ENCODE measurements at regions not wholly inside any gene's neighbourhood (a gene's known extent, or its start where the extent isn't known, plus 50 kb on each side); places are given as distances from the start of the nearest gene placed in this dataset.

DNA sequence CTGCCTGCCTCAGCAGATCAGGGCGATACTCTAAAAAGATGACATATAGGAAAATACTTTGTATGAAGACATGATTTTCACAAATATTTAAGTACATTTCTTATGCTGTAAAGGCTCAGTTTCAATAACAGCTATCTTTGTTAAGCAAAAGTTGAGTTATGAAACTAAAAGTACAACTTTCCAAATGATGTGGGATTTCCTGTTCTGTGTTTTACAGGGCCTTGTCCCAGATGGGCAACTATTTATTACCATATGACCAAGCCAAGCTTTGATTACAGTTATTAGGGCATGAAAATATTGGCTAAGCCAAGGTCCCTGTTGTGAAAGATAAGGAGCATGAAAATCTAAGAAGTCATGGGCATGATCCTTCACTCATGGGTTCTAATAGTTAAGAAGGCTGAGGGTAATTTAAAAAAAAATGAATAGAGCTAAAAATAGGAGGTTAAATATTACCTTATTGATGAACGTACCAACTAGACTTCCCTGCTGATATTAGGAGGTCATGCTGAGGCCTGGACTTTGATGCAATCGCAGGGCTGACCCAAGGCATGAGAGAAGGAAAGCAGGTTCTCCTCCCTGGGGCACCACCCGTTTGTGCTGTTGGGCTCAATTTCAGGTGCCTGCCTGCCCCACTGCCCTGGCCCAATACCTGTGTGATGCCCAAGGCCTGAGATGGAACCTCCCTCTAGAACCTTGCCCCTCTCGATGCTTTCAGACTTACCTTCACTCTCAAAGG is 294.4 kb upstream of the PRDM1 start:
- no peak for DNase-seq

GRCh38 chr6:105791179-105791578 is 295.0 kb upstream of the PRDM1 start:
- no peak for DNase-seq

- no peak for DNase-seq
Observed at GRCh38 chr6:105790635-105791034, 295.5 kb upstream of the PRDM1 start.

DNA sequence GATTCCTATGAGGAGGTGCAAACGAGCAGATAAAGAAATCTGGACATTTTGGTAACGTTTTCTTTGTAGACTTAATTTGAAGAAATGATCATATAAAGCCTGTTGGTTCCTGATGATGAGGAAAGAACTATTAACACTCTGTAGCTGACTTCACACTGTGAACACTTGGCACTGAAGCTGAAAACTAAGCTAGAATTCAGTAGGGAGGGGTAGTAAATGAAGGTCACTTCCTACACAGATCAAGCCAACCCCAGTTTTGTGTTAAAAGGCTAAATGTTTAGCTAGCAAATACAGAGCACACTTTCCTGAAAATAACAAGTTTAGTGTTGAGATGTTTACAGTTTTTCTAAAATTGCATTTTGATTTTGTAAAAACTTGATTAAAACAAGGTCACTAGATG is 296.2 kb upstream of the PRDM1 start:
- no peak for DNase-seq

DNA sequence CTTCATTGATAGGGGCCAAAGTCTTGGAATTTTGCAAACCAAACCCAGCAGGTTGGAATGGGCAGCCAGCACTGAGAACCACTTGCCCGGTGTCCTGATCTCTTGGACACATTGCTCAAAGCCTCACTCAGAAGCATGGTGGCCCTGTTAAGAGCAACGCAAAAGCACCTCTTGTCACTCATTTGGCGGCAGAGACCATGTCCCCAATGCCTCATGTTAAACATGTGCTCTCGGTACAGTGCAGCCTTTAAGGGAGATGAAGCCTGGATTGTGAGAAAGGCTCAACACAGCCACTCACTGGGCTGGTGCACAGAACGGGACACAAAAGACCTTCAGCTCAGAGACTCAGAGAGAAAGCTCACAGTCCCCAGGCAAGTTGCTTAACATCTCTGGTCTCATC is 298.4 kb upstream of the PRDM1 start:
- DNase-seq: no peak

- no peak for DNase-seq
Observed at GRCh38 chr6:105786890-105787655, 299.1 kb upstream of the PRDM1 start.

DNA sequence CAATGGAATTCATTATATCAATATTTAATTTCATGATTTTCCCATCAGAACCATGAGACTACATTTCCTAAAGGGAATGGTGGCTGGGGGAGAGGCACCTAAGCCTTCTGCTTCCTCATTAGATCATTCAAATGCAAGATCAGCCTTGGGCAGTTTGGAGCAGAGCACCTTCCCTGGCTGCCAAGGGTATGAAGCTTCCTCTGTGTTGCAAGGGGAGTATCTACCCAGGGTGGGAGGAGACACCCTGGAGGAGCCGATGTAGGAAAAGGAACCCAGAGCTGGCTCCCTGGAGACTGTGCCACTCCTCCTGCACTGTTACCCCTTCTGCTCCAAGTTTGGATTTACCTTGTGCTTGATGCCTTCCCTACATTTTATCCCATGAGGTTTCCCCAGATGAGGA is 299.7 kb upstream of the PRDM1 start:
- no peak for DNase-seq

DNA sequence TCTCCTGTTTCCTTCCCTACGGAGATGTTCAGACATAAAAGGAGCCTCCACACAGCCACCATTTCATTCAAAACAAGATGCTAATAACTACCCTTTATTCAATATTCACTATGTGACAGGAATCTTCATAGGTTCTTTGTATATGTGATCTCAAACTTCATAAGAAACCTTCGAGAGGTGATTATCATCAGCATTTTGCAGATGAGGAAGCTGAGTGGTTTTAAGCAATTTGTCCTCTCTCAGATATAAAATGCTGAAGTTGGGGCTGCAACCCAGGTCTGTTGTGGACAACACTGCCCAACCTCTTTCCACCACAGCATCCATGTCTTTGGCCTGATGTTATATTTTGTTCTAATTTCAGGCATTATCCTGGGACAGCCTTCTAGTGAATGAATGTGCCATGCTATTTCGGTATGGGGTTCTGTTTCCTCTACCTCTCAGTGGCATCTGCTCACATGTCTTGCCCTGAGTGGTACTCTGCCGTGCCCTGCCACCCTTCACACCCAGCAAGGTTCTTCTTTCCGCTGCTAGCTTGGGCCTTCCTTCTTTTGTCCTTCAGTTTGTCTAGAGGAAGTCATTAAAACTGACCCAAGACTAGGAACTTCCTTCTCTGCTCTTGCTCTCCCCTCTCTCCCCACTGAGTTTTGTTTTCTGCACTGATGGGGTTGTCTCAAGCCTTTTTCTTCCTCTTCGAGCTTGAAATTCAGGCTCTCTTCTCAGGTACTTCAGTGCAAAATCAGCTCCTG is 300.9 kb upstream of the PRDM1 start:
- no peak for DNase-seq

DNA sequence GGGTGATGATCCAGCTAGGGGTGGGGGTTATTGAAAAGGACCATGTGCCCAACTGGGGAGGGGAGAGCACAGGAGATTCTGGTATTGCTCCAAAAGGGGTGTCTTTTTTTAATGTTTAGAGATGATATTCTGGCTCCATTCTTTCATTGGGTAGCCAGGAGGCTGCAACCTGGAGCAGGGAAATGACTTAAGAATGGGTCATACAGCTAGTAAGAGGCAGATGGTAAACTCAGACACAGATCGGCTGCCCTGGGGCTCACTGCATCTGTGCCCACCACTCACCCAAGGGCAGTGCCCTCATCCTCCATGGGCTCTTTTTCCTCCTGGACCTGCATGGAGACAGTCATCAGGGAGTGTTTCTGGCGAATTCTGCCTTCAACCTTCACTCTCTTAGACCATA is 302.0 kb upstream of the PRDM1 start:
- DNase-seq: no peak

GRCh38 chr6:105783333-105783935 is 302.7 kb upstream of the PRDM1 start:
- DNase-seq: no peak

DNA sequence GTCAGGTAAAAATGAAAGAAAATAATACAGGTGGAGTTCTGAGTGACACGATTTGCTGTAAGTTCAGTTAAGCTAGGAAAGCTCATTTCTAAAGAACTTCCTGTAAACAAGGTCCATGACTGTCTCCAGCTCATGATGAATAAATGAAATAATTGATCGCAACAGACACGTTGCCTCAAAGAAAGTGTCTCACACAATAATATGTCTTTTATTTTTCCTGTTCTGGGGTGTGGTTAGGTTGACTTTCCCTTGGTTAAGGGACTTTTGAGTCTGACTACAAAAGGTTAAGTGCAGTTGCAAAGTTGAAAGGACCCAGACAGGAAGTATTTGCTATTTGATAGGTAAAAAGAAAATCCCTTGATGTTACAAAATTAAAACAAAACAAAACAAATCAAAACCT is 304.2 kb upstream of the PRDM1 start:
- DNase-seq: no peak

DNA sequence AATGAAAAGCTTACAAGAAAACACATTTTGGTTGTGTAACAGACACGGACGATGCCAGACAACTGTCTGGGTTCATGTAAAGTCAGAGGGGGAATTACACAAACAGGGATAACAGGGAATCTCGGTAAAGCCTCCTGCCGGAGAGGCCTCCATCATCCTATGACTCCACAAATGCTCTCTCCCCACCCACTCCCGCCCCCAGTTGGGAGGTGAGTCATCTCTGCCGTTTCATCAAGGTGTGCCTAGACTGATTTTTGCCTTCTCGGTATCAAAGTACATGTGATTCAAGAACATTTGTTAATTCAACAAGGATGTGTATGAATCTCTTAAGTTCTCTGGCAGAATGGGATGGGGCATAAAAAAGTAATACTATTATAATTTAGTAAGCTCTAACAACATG is 304.9 kb upstream of the PRDM1 start:
- no peak for DNase-seq

DNA sequence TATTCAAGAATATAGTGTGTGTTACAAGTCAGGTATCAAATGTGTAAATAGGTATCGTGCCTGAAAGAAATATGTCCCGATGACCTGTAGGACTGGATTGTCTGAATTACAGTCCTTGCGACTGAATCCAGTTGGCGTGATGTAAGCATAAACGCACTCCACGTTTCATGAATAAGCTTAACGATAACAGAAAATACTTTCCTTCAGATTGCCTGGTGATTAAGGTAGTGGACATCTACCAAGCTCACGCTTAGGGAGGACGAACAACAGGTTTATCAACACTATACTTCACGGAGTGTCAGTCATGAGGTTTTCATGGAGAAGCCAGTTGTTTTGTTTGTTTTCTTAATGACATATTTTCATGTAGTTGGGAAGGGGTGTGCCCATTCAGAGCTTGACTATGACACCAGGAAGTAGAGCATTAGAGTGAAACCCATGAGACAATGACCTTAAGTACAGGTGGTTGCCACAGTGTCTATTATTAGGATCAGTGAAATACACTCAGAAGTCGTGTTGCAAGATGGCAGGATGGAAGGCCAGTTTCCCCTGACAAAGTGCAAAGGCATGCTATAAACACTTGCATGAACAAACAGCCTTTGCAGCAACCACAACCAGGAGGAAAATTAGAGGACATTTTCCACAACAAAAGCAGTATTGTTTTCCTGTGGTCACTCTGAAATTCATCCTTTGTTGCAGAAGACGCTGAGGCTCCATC is 305.8 kb upstream of the PRDM1 start:
- no peak for DNase-seq

DNA sequence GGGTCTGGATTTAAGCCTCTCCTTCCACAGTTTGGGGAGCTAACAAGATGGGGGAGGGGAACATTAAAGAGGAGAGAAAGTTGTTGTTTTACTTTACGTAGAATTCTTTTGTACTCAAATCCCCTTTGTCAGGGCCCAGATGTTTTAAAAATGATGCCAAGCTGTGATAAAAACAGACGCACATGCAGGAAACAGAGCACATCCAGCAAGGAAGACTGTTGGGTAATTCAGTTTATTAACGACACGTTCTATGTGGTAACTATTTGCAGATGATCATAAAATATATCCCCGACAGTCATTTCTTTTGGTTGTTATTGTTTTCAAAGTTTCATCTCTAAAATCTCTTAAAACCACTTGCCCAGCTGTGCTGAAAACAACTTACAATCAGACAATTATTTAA is 307.0 kb upstream of the PRDM1 start:
- DNase-seq: peak; percentile 89

DNA sequence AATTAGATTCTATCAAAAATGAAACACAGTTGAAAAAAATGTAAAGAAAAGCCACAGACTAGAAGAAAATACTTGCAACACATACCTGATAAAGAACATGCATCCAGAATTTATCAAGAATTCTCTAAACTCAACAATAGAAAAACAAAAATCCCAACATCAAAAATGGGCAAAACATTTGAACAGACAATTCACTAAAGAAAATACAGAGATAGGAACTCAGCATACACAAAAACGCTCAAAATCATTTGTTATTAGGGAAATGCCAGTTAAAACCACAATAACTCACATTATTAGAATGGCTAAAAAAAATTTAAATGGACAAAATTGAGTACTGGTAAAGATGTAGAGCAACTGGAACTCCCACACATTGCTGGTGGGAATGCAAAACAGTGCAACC is 311.0 kb upstream of the PRDM1 start:
- no peak for DNase-seq

- DNase-seq: no peak
Observed at GRCh38 chr6:105774247-105774646, 311.9 kb upstream of the PRDM1 start.

GRCh38 chr6:105771313-105771970 is 314.7 kb upstream of the PRDM1 start:
- DNase-seq: no peak

GRCh38 chr6:105769987-105770386 is 316.1 kb upstream of the PRDM1 start:
- DNase-seq: no peak

DNA sequence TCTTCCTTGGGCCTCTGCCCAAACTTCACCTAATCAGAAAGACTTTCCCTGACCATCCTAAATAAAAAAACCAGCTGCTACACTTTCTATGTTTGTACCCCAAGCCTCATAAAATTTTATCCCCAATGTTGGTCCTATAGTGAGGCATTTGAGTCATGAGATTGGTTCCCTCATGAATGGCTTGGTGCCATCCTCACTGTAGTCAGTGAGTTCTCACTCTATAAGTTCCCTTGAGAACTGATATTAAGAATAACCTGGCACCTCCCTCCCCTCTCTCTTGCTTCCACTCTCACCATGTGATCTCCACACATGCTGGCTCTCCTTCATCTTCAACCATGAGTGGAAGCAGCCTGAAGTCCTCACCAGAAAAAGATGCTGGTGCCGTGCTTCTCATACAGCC is 316.9 kb upstream of the PRDM1 start:
- DNase-seq: no peak

DNA sequence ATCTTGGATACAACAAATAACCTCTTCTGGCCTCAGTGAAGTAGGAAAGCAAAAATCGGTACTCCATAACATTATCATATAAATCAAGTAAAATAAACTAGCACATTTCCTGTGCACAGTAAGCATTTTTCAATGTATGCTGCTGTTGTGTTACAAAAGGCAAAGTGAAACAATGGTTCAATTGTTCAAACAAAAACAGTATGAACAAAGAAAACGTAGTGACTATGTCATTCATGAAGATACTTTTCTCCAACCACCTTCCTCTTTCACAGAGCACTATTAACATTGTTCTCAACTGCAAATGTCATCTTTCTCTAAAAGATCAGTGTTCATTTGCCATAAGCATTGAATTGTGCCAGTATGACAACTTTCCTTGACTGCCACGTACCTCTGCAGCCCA is 318.6 kb upstream of the PRDM1 start:
- DNase-seq: no peak

GRCh38 chr6:105765239-105765638 is 320.9 kb upstream of the PRDM1 start:
- no peak for DNase-seq

- DNase-seq: no peak
Observed at GRCh38 chr6:105764315-105764714, 321.8 kb upstream of the PRDM1 start.
